SK-N-SH treated with all-trans-retinoic acid at 6 μM for 48 hours (cell line): ENCODE measurements at regions not wholly inside any gene's neighbourhood (a gene's known extent, or its start where the extent isn't known, plus 50 kb on each side); places are given as distances from the start of the nearest gene placed in this dataset.
"Not testable (repeated sequence)": the region's sequence is repeated elsewhere in the genome, so short reads cannot be mapped to it uniquely, and the experiment has no call there.

Experiments
- ATAC-seq: fragments of 200-7000 bp; cut with Tn5 transposase; 3 replicates; pipeline ENCODE4 v1.9.1; 2020; ENCODE audit warnings: mild to moderate bottlenecking, moderate library complexity
- ARNTL ChIP-seq: fragments of 450-650 bp; formaldehyde crosslinking; IDR thresholded peaks from 2 replicates; pipeline ENCODE4 v1.5.0; 2020; ENCODE audit warnings: low read depth, mild to moderate bottlenecking, moderate library complexity, borderline replicate concordance
- BACH2 ChIP-seq: fragments of 250-450 bp; sonication (Bioruptor Pico); IDR thresholded peaks from 2 replicates; pipeline ENCODE4 v1.9.0; 2021; ENCODE audit warnings: mild to moderate bottlenecking, borderline replicate concordance
- CSDC2 ChIP-seq: fragments of 250-450 bp; sonication (Bioruptor Pico); IDR thresholded peaks from 2 replicates; pipeline ENCODE4 v1.5.0; 2020; ENCODE audit warnings: mild to moderate bottlenecking, moderate library complexity
- ESRRG ChIP-seq: fragments of 250-450 bp; sonication (Bioruptor Pico); IDR thresholded peaks from 2 replicates; pipeline ENCODE4 v1.6.1; 2021; ENCODE audit warnings: mild to moderate bottlenecking
- ISL1 ChIP-seq: fragments of 250-450 bp; sonication (Bioruptor Pico); IDR thresholded peaks from 2 replicates; pipeline ENCODE4 v2.1.2; 2022; ENCODE audit warnings: mild to moderate bottlenecking, moderate library complexity
- OSR1 ChIP-seq: fragments of 250-450 bp; sonication (Bioruptor Pico); IDR thresholded peaks from 2 replicates; pipeline ENCODE4 v1.8.0; 2022; ENCODE audit warnings: moderate library complexity, mild to moderate bottlenecking, inconsistent platforms
- PATZ1 ChIP-seq: fragments of 250-450 bp; sonication (Bioruptor Pico); IDR thresholded peaks from 2 replicates; pipeline ENCODE4 v1.8.0; 2020; ENCODE audit warnings: mild to moderate bottlenecking, moderate library complexity, borderline replicate concordance
- RARB ChIP-seq: fragments of 250-450 bp; sonication (Bioruptor Pico); IDR thresholded peaks from 2 replicates; pipeline ENCODE4 v1.8.0; 2021; ENCODE audit warnings: mild to moderate bottlenecking, moderate library complexity
- SNAI2 ChIP-seq: fragments of 250-450 bp; sonication (Bioruptor Pico); IDR thresholded peaks from 2 replicates; pipeline ENCODE4 v1.5.0; 2020; ENCODE audit warnings: mild to moderate bottlenecking, moderate library complexity
- TCF4 ChIP-seq: fragments of 250-450 bp; sonication (Bioruptor Pico); IDR thresholded peaks from 2 replicates; pipeline ENCODE4 v1.8.0; 2021; ENCODE audit warnings: mild to moderate bottlenecking, moderate library complexity, borderline replicate concordance
- TOX ChIP-seq: fragments of 250-450 bp; sonication (Bioruptor Pico); IDR thresholded peaks from 2 replicates; pipeline ENCODE4 v1.8.0; 2021; ENCODE audit warnings: mild to moderate bottlenecking, moderate library complexity, borderline replicate concordance
- ZC3H10 ChIP-seq: fragments of 250-450 bp; sonication (Bioruptor Pico); IDR thresholded peaks from 2 replicates; pipeline ENCODE4 v1.5.1; 2021; ENCODE audit warnings: mild to moderate bottlenecking, moderate library complexity
- ZFP3 ChIP-seq: fragments of 250-450 bp; sonication (Bioruptor Pico); IDR thresholded peaks from 2 replicates; pipeline ENCODE4 v1.5.0; 2020; ENCODE audit warnings: mild to moderate bottlenecking, moderate library complexity
- ZFP30 ChIP-seq: fragments of 450-650 bp; formaldehyde crosslinking; IDR thresholded peaks from 2 replicates; pipeline ENCODE4 v1.5.0; 2022; ENCODE audit warnings: mild to moderate bottlenecking, moderate library complexity
- ZNF565 ChIP-seq: fragments of 450-650 bp; formaldehyde crosslinking; conservative IDR thresholded peaks from 2 replicates; pipeline ENCODE4 v1.5.0; 2020; ENCODE audit warnings: low read depth, mild to moderate bottlenecking, moderate library complexity
- ZNF70 ChIP-seq: fragments of 450-650 bp; formaldehyde crosslinking; IDR thresholded peaks from 2 replicates; pipeline ENCODE4 v1.5.0; 2020; ENCODE audit warnings: mild to moderate bottlenecking, moderate library complexity
- ZNF8 ChIP-seq: fragments of 450-650 bp; formaldehyde crosslinking; IDR thresholded peaks from 2 replicates; pipeline ENCODE4 v1.5.0; 2020; ENCODE audit warnings: mild to moderate bottlenecking, moderate library complexity
- TF ChIP-seq, protein P1 (sequence below): fragments of 250-450 bp; sonication (Bioruptor Pico); IDR thresholded peaks from 2 replicates; pipeline ENCODE4 v1.5.1; 2020; ENCODE audit warnings: low read depth, mild to moderate bottlenecking, moderate library complexity
- TF ChIP-seq, protein P2 (sequence below): fragments of 250-450 bp; sonication (Bioruptor Pico); IDR thresholded peaks from 2 replicates; pipeline ENCODE4 v1.8.0; 2021; ENCODE audit warnings: low read depth, mild to moderate bottlenecking, moderate library complexity, borderline replicate concordance
- TF ChIP-seq, protein P3 (sequence below): fragments of 250-450 bp; sonication (Bioruptor Pico); IDR thresholded peaks from 2 replicates; pipeline ENCODE4 v1.5.1; 2021; ENCODE audit warnings: mild to moderate bottlenecking, moderate library complexity

DNA sequence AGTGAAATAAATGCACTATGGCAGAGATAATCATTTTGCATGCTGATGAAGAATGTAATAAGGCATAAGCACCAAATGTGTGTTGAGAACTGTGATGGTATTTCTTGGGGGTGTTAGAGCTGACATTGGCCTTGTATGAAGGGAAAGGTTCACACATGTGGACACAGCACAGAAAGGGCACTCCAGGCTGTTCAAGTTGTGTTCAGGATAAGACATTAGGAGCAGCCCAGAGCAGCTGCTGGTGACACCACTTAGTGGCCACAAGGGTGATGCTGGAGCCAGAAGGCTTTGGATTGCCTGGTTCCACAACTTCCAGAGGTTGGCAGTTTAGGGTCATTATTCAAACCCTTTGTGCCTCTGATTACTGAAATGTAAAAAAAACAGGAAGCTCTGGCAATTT is 155.4 kb downstream of the GOLGA6L6 start:
- ATAC-seq = no peak
- TF ChIP-seq ZNF70 (CRISPR knock-in tag) (no peak), ZNF8 (no peak), RARB (CRISPR knock-in tag) (no peak), ZFP3 (CRISPR knock-in tag) (no peak), ARNTL (CRISPR knock-in tag) (no peak), BACH2 (CRISPR knock-in tag) (no peak), TOX (CRISPR knock-in tag) (no peak), ZNF565 (CRISPR knock-in tag) (no peak)
- TF ChIP-seq, protein P1, sequence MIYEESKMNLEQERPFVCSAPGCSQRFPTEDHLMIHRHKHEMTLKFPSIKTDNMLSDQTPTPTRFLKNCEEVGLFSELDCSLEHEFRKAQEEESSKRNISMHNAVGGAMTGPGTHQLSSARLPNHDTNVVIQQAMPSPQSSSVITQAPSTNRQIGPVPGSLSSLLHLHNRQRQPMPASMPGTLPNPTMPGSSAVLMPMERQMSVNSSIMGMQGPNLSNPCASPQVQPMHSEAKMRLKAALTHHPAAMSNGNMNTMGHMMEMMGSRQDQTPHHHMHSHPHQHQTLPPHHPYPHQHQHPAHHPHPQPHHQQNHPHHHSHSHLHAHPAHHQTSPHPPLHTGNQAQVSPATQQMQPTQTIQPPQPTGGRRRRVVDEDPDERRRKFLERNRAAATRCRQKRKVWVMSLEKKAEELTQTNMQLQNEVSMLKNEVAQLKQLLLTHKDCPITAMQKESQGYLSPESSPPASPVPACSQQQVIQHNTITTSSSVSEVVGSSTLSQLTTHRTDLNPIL = no peak

- not testable (repeated sequence) for ATAC-seq
Observed at GRCh38 chr15:20380199-20380598, 161.4 kb downstream of the GOLGA6L6 start.

DNA sequence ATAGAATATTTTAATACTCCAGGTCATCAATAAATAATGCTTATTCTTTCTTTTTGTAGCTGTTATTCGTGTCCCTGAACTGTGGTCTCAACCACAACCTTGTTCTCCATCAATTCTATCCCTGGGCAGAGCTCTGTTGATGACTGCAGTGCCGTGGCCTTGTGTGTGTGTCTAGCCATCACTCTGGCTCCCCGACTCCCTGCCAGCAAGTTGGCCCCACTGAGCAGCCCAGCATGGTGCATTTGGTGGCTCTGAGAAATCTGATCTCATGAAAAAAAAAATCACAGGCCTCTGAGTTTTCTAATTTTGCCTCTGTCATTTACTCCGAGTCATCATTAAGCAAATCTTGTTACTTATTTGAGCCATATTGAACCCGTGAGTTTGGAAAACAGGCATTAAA is 164.7 kb downstream of the GOLGA6L6 start:
- ATAC-seq = no peak

GRCh38 chr15:20372416-20372815 is 169.2 kb downstream of the GOLGA6L6 start:
- peak; percentile 89 for ATAC-seq

More for the DNA sequence above, 164.7 kb downstream of the GOLGA6L6 start:
- TF ChIP-seq, protein P2, sequence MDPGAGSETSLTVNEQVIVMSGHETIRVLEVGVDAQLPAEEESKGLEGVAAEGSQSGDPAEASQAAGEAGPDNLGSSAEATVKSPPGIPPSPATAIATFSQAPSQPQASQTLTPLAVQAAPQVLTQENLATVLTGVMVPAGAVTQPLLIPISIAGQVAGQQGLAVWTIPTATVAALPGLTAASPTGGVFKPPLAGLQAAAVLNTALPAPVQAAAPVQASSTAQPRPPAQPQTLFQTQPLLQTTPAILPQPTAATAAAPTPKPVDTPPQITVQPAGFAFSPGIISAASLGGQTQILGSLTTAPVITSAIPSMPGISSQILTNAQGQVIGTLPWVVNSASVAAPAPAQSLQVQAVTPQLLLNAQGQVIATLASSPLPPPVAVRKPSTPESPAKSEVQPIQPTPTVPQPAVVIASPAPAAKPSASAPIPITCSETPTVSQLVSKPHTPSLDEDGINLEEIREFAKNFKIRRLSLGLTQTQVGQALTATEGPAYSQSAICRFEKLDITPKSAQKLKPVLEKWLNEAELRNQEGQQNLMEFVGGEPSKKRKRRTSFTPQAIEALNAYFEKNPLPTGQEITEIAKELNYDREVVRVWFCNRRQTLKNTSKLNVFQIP (CRISPR knock-in tag) = no peak
- TF ChIP-seq ISL1 (CRISPR knock-in tag) (no peak), RARB (CRISPR knock-in tag) (no peak), ZFP30 (CRISPR knock-in tag) (no peak), BACH2 (CRISPR knock-in tag) (no peak), ZC3H10 (CRISPR knock-in tag) (no peak), ZFP3 (CRISPR knock-in tag) (no peak), ESRRG (CRISPR knock-in tag) (no peak), TOX (CRISPR knock-in tag) (no peak), PATZ1 (CRISPR knock-in tag) (no peak), ARNTL (CRISPR knock-in tag) (no peak)
- TF ChIP-seq, protein P3, sequence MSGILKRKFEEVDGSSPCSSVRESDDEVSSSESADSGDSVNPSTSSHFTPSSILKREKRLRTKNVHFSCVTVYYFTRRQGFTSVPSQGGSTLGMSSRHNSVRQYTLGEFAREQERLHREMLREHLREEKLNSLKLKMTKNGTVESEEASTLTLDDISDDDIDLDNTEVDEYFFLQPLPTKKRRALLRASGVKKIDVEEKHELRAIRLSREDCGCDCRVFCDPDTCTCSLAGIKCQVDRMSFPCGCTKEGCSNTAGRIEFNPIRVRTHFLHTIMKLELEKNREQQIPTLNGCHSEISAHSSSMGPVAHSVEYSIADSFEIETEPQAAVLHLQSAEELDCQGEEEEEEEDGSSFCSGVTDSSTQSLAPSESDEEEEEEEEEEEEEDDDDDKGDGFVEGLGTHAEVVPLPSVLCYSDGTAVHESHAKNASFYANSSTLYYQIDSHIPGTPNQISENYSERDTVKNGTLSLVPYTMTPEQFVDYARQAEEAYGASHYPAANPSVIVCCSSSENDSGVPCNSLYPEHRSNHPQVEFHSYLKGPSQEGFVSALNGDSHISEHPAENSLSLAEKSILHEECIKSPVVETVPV = no peak

GRCh38 chr15:20369500-20369899 is 172.1 kb downstream of the GOLGA6L6 start:
- TF ChIP-seq ZNF8 = no peak
- TF ChIP-seq CSDC2 (CRISPR knock-in tag) = no peak
- TF ChIP-seq TCF4 (CRISPR knock-in tag) = no peak
- no peak for TF ChIP-seq ISL1 (CRISPR knock-in tag)
- TF ChIP-seq ZNF70 (CRISPR knock-in tag) = no peak
- TF ChIP-seq, protein P3 = no peak
- TF ChIP-seq BACH2 (CRISPR knock-in tag) = no peak
- TF ChIP-seq OSR1 (CRISPR knock-in tag) = no peak
- TF ChIP-seq ZNF565 (CRISPR knock-in tag) = no peak
- TF ChIP-seq PATZ1 (CRISPR knock-in tag) = no peak
- TF ChIP-seq SNAI2 (CRISPR knock-in tag) = no peak
- TF ChIP-seq ZFP3 (CRISPR knock-in tag) = no peak
- TF ChIP-seq TOX (CRISPR knock-in tag) = no peak
- no peak for ATAC-seq

More at GRCh38 chr15:20372416-20372815, 169.2 kb downstream of the GOLGA6L6 start:
- TF ChIP-seq ISL1 (CRISPR knock-in tag) (0 out of 2 replicates have a peak, but pooled peaks have one; percentile 8), TCF4 (CRISPR knock-in tag) (peak; percentile 63; the same call in 1 of the 2 replicates)
